ENCODE measurements at regions not wholly inside any gene's neighbourhood (a gene's known extent, or its start where the extent isn't known, plus 50 kb on each side); places are given as distances from the start of the nearest gene placed in this dataset.

DNA sequence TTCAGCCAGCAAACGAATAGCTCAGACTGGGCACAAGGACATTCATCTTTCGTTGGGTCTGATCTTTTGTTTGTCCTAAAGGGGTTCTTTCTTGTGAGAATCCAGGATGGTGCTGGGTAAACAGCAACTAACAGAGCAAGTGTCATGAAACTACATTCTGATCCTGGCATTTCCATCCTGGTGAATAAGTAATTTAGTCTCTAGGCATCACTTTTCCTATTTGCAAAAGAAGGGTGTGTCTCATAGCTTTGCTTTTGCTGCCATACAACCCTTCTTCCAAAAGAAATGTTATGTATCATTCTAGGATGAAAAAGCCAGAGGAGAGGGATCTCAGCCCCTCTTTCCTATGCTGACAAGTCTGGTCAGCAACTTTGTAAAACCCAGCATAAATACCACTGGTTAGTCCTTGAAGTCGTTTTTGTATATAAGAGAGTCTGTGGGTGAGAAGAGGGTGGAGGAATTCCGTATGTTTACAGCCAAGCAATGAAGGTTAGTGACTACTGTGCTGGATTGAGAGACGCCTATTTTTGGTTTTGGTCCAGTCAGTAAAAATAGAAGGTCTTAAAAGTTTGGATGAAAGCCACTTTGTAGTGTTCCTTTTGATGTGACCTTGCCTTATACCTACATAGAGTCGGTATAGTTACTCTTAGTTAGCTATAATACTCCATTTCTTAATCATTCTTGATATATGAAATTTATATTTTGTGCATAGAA lies 88.4 kb upstream of the SLC25A13 start:
- no peaks in the 10 kb centered on the region for H3K27me3 ChIP-seq (replicated peaks; ENCODE audit: control insufficient read depth, insufficient read depth, low read length)
- DNase-seq (ENCODE audit: extremely low read depth, insufficient read length): no peak
- TF ChIP-seq, protein P1, sequence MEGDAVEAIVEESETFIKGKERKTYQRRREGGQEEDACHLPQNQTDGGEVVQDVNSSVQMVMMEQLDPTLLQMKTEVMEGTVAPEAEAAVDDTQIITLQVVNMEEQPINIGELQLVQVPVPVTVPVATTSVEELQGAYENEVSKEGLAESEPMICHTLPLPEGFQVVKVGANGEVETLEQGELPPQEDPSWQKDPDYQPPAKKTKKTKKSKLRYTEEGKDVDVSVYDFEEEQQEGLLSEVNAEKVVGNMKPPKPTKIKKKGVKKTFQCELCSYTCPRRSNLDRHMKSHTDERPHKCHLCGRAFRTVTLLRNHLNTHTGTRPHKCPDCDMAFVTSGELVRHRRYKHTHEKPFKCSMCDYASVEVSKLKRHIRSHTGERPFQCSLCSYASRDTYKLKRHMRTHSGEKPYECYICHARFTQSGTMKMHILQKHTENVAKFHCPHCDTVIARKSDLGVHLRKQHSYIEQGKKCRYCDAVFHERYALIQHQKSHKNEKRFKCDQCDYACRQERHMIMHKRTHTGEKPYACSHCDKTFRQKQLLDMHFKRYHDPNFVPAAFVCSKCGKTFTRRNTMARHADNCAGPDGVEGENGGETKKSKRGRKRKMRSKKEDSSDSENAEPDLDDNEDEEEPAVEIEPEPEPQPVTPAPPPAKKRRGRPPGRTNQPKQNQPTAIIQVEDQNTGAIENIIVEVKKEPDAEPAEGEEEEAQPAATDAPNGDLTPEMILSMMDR (IDR thresholded peaks at IDR 0.05; ENCODE audit: insufficient read depth, low read length, poor library complexity, severe bottlenecking): no peak
- no peaks in the 10 kb centered on the region for H3K36me3 ChIP-seq (ENCODE audit: control insufficient read depth, insufficient read depth, low read length)
- H3K4me3 ChIP-seq (replicated peaks; ENCODE audit: low read depth, low read length): no peak overlapping the region

DNA sequence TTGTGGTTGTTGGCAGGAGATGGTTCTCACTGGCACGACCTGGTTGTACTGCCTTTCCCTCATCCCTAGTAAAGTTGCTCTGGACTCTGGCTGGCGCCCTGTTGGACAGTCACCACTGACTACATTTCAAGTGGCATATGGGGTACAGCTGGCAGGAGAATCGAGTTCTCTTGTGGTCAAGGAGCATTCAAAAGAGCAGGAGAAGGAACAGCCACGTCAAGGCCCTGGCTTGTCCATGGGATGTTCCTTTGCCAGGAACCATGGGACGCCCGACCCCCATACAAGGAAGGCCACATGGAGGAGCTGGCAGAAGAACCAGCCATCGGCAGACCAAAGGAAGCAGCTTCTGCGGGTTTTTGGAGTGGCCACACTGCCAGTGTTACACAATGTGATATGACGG lies 87.0 kb upstream of the SLC25A13 start:
- TF ChIP-seq, protein P1 (IDR thresholded peaks at IDR 0.05; ENCODE audit: insufficient read depth, low read length, poor library complexity, severe bottlenecking): no peak
- Histone ChIP-seq H3K4me3 (replicated peaks; ENCODE audit: low read depth, low read length) (no peak overlapping the region), H3K27me3 (replicated peaks; ENCODE audit: control insufficient read depth, insufficient read depth, low read length) (no peaks in the 10 kb centered on the region), H3K36me3 (ENCODE audit: control insufficient read depth, insufficient read depth, low read length) (no peaks in the 10 kb centered on the region)
- no peak for DNase-seq (ENCODE audit: extremely low read depth, insufficient read length)

DNA sequence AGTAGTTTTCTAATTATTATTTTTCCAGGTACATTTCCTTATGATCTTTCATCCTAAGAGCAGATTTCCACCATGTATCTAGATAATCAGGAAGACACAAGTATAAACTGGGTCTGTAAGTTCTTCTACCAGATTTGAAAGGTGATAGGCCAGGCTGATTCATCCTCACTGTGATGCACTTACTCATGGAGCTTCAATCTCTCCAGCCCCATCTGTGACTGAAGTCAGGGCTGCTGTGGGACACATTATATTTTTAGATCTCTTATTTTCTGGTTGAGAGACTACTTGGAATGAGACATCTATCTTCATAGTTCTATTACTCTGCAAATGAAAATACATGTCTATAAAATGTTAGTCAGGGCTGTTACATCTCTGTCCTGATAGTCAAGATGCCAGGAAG lies 85.5 kb upstream of the SLC25A13 start:
- DNase-seq (ENCODE audit: extremely low read depth, insufficient read length): no peak
- Histone ChIP-seq H3K27me3 (replicated peaks; ENCODE audit: control insufficient read depth, insufficient read depth, low read length) (no peaks in the 10 kb centered on the region), H3K36me3 (ENCODE audit: control insufficient read depth, insufficient read depth, low read length) (no peaks in the 10 kb centered on the region), H3K4me3 (replicated peaks; ENCODE audit: low read depth, low read length) (no peak overlapping the region)
- TF ChIP-seq, protein P1 (IDR thresholded peaks at IDR 0.05; ENCODE audit: insufficient read depth, low read length, poor library complexity, severe bottlenecking): no peak

DNA sequence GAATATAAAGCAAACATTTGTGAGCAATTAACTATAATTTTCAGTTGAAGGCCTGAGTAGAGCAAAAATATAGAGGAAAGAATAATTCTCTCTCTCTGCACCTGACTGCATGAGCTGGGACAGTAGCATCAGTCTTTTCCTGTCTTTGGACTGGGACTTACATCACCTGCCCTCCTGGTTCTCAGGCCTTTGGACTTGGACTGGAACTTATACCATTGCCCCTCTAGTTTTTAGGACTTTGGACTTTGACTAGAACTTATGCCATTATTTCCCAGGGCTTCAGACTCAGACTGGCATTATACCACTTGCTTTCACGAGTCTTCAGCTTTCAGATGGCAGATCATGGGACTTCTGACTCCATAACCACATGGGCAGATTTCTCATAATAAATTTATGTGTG lies 81.0 kb upstream of the SLC25A13 start:
- no peak for DNase-seq (ENCODE audit: extremely low read depth, insufficient read length)
- no peaks in the 10 kb centered on the region for H3K36me3 ChIP-seq (ENCODE audit: control insufficient read depth, insufficient read depth, low read length)
- TF ChIP-seq, protein P1 (IDR thresholded peaks at IDR 0.05; ENCODE audit: insufficient read depth, low read length, poor library complexity, severe bottlenecking): no peak
- H3K4me3 ChIP-seq (replicated peaks; ENCODE audit: low read depth, low read length): no peak overlapping the region
- H3K27me3 ChIP-seq (replicated peaks; ENCODE audit: control insufficient read depth, insufficient read depth, low read length): no peaks in the 10 kb centered on the region

DNA sequence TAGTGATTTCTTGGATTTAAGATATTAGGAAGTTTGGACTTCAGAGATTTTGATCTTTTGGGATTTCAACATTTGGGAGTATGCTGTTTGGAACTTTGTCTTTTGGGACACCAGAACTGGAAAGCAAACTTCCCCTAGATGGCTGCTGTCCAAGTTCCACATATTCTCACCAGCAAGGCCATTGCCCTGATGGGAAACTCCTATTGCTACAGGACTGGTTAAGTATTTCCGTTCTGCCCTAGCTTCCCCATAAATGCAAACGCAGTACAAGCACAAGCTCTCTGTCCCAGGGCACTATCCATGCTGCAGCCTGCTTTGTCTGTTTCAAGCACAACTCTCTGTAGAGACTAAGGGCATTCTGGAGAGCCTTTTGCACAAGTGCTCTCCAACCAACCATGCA lies 79.3 kb upstream of the SLC25A13 start:
- H3K27me3 ChIP-seq (replicated peaks; ENCODE audit: control insufficient read depth, insufficient read depth, low read length): no peaks in the 10 kb centered on the region
- H3K4me3 ChIP-seq (replicated peaks; ENCODE audit: low read depth, low read length): no peak overlapping the region
- no peak for DNase-seq (ENCODE audit: extremely low read depth, insufficient read length)
- no peaks in the 10 kb centered on the region for H3K36me3 ChIP-seq (ENCODE audit: control insufficient read depth, insufficient read depth, low read length)
- TF ChIP-seq, protein P1 (IDR thresholded peaks at IDR 0.05; ENCODE audit: insufficient read depth, low read length, poor library complexity, severe bottlenecking): no peak

DNA sequence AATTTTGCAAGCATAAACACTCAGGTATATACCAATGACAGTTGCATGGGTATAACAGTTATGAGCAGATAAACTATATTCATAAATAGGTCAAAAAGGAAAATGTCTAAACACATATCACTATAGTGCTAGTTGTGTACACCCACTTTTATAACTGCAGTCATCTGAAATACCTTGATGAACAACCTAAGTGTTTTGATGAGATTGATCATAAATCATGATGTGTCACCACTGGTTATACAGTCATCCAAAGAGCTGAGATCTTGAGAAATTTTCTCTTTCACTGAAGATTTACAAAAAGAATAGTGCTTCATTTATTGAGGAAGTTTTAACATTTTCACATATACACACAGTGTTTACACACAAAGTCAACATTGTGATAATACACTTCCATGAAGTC lies 78.6 kb upstream of the SLC25A13 start:
- Histone ChIP-seq H3K27me3 (replicated peaks; ENCODE audit: control insufficient read depth, insufficient read depth, low read length) (no peaks in the 10 kb centered on the region), H3K4me3 (replicated peaks; ENCODE audit: low read depth, low read length) (no peak overlapping the region), H3K36me3 (ENCODE audit: control insufficient read depth, insufficient read depth, low read length) (no peaks in the 10 kb centered on the region)
- TF ChIP-seq, protein P1 (IDR thresholded peaks at IDR 0.05; ENCODE audit: insufficient read depth, low read length, poor library complexity, severe bottlenecking): no peak
- no peak for DNase-seq (ENCODE audit: extremely low read depth, insufficient read length)

Data from GM06990 (cell line).